Kasumi-1 (cell line): ENCODE measurements at regions not wholly inside any gene's neighbourhood (a gene's known extent, or its start where the extent isn't known, plus 50 kb on each side); places are given as distances from the start of the nearest gene placed in this dataset.
"Not testable (repeated sequence)": the region's sequence is repeated elsewhere in the genome, so short reads cannot be mapped to it uniquely, and the experiment has no call there.

ENCODE experiments used
- DNase-seq, 2 experiments: peaks; one replicate each; lab custom pipeline; 2025; lab: John Stamatoyannopoulos, UW

DNA sequence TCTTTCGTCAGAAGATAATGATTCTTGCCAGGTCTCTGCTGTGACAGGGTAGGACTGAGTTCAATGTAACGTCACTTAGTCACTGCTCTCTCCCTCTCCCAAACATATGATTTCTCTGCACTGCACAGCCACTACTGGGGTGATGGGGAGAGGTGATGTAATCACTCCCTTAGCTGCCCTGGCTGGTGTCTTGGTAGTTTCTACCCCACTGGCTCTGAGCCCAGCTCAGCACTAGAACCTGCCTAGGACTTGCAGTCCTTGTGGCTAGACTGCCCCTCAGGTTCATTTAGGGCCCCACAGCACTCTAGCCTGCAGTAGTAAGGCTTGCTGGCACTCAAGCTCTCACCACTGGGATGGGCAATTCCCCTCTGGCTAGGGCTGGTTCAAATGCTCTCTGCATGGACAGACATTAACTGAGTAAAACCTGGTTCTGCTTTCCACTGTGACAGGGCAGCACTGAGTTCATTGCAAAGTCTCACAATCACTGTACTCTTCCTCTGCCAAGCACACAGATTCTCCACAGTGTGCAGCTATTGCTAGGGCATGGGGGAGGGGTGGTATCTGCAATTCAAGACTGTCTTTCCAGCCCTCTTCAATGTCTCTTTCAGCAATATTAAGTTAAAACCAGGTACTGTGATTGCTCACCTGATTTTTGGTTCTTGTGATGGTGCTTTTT lies 571.4 kb upstream of the FAT3 start:
- no peak for DNase-seq

DNA sequence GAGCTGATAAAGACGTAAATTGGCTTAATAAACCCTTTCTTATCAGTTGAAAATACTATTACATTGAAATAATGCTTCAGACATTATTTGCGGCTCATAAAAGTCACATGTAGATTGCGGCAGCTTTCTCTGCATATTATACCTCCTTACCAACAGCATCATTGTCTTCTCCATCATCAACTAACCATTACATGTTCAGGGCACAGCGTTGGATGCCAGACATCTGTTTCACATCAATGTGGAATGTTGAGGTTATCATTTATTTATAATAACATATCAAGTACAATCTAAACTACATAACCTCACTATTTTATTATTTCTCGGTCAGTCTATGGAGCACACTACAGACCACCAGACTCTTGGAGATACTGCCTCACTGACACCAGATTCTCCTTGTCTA lies 573.8 kb upstream of the FAT3 start:
- DNase-seq: no peak

DNA sequence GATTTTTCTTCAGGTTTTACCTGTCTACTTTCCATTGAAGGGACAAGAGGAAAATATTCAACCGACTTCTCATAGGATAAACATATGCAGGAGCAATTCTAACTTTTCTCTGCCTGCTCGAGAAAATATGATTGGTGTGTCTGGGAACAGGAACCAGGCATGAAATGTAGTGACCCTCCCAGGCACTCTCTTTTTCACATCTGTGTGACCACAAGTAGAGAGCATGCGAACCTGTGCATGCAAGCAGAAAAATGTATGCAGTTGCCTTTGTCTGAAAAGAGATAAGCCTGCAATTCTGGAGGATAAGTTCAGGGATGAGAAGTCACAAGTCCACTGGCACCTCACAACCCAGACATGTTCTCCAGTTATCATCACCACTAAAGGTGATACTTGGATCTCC lies 583.5 kb upstream of the FAT3 start:
- DNase-seq: no peak

- DNase-seq: no peak
These were observed 585.3 kb upstream of the FAT3 start for GRCh38 chr11:91639359-91639758.

DNA sequence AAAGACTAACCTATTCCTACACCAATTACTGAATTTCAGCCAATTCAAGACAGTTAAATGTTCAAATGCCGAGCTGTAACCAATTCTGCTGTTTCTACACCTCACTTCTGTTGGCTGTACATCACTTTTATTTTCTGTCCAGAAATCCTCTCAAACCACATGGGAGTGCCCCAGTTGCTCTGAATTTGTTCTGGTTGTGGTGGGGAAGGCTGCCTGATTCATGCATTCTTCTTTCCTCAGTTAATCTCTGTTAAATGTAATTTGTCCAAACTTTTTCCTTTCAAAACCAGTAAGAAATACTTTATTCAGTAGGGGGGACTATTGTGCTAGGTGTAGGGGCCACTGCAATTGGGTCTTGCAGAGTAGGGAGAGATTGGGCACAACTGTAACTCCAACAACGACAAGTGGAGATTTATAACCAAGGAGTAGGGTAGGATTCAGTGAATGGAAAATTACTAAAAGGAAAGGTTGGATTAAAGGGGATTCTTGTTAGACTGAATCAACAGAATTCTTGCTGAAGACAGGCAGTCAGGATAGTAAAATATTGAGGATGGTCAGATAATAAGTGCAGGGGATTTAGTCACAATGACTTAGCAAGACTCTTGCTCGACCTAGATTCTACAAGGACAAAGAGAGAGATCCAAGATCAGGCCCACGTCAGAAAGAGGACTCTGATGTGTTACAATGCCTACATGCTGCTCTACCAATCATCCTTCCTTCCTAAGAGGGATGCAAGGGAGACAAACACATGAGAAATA lies 593.5 kb upstream of the FAT3 start:
- no peak for DNase-seq

DNA sequence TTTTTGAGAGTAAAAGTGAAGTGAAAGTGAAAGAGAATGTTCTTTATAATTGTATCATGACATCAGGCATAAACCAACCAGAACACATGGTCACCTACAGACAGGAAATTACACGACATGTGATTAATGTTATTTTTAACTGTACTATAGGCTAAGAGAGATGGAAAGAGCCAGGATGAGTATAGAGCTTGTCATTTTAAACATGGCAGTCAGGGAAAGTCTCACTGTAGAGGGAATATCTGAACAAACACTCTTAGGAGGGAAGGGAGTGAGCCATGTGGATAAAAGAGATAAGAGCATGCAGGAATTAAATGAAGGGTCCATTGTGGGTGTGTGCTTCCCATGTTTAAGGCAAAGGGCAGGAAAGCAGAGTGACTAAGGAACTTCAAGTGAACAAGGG lies 599.1 kb upstream of the FAT3 start:
- no peak for DNase-seq

- DNase-seq: no peak
These were observed 600.6 kb upstream of the FAT3 start for GRCh38 chr11:91624021-91624420.

GRCh38 chr11:91608677-91609076 lies 615.9 kb upstream of the FAT3 start:
- no peak for DNase-seq

GRCh38 chr11:91596111-91596510 lies 628.5 kb upstream of the FAT3 start:
- DNase-seq: no peak

GRCh38 chr11:91591021-91591420 lies 633.6 kb upstream of the FAT3 start:
- no peak for DNase-seq

DNA sequence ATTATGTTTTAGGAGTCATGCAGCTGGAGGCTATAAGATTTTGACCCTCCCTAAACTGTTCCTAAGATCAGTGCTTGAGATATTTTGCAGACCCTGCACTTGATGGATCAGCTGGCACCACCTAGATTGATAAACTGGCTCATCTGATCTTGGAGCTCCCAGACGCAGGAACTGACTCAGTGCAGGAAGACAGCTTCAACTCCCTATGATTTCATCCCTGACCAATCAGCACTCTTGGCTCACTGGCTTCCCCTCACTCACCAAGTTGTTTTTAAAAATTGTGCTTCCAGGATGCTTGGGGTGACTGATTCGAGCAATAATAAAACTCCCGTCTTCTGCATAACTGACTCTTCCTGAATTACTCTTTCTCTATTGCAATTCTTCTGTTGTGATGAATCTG lies 637.5 kb upstream of the FAT3 start:
- no peak for DNase-seq

- DNase-seq: peak in 1 of 2 experiments; percentile 16
These were observed 639.4 kb upstream of the FAT3 start for GRCh38 chr11:91585035-91585801.

DNA sequence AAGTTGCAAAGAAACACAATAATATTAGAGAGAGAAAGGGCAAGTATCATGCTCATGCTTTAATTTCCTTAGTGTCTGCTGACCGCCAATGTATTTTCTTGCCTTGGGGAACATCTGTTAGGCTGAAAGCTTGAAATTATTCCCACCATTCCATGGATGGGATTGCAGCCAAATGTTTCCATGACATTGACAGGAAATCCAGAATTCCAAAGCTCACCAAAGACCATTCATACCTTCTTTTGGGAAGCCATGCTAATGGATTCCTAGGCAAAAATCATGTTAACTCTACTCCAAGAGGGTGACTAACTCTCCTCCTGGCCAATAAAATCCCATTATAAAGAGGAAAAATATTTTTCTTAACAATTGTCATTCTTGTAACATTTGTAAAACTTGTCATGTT lies 661.4 kb upstream of the FAT3 start:
- DNase-seq: no peak

- no peak for DNase-seq
These were observed 664.2 kb upstream of the FAT3 start for GRCh38 chr11:91560434-91560833.

GRCh38 chr11:91538065-91538464 lies 686.6 kb upstream of the FAT3 start:
- DNase-seq: no peak

- DNase-seq: no peak
These were observed 688.3 kb upstream of the FAT3 start for GRCh38 chr11:91536366-91536765.

GRCh38 chr11:91528965-91529364 lies 695.7 kb upstream of the FAT3 start:
- no peak for DNase-seq

GRCh38 chr11:91527380-91528030 lies 697.1 kb upstream of the FAT3 start:
- DNase-seq: no peak

GRCh38 chr11:91513734-91514133 lies 710.9 kb upstream of the FAT3 start:
- DNase-seq: no peak

GRCh38 chr11:91497847-91498246 lies 726.8 kb upstream of the FAT3 start:
- DNase-seq: no peak

DNA sequence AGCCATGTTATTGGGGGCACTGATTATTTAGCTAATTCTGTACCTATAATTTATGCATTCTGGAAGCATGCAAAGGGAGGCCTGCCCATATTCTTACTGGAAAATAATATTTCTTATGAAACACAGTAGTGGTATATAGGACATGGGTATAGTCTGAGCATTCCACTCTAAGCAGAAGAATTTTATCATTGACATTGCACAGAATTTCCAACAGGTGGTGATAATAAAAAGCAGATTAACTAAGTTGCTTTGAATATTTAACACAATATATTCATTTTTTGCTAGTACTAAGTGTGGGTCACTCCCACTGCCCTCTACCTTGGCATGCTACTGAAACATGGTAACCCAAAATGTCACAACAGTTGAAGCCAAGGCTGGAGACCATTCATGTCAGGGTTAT lies 728.8 kb upstream of the FAT3 start:
- DNase-seq: no peak

DNA sequence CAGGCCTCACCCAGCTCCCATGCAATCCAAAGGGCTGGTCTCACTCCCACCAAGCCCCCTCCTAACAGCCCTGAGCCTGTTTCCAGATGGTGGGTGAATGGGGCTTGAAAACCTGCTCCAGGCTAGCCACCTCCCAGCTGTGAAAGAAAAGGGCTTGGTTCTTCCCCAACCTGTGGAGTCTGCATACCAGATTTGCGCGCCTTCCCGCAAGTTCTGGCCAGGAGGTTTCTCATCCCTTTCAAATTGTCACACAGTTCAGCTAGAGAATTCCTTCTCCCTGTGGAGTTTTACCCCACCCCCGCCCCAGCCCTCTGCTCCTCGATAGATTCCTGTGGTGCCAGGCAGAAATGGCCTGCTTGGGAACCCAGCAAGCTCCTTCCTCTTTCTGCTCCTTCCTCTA lies 734.6 kb upstream of the FAT3 start:
- DNase-seq: peak in 1 of 2 experiments; percentile 9

GRCh38 chr11:91483956-91484355 lies 740.7 kb upstream of the FAT3 start:
- DNase-seq: not testable (repeated sequence)
